ES-I3 (cell line): ENCODE measurements at regions not wholly inside any gene's neighbourhood (a gene's known extent, or its start where the extent isn't known, plus 50 kb on each side); places are given as distances from the start of the nearest gene placed in this dataset.
"Not testable (repeated sequence)": the region's sequence is repeated elsewhere in the genome, so short reads cannot be mapped to it uniquely, and the experiment has no call there.

Experiments
- H3K36me3 ChIP-seq: 2 replicates; pipeline ENCODE4 v1.6.1; 2013; ENCODE audit warnings: mild to moderate bottlenecking, low read length, control low read depth, moderate library complexity; ENCODE audit not compliant: insufficient read depth
- H3K4me1 ChIP-seq: 2 replicates; pipeline ENCODE4 v1.6.1; 2013; ENCODE audit warnings: mild to moderate bottlenecking, control low read depth, low read length; ENCODE audit not compliant: insufficient read depth
- H3K9ac ChIP-seq: 2 replicates; pipeline ENCODE4 v1.6.1; 2013; ENCODE audit warnings: low read depth, mild to moderate bottlenecking, low read length, moderate library complexity
- H3K9me3 ChIP-seq: 2 replicates; pipeline ENCODE4 v1.6.1; 2013; ENCODE audit warnings: mild to moderate bottlenecking, low read length, moderate library complexity; ENCODE audit not compliant: control insufficient read depth, insufficient read depth

DNA sequence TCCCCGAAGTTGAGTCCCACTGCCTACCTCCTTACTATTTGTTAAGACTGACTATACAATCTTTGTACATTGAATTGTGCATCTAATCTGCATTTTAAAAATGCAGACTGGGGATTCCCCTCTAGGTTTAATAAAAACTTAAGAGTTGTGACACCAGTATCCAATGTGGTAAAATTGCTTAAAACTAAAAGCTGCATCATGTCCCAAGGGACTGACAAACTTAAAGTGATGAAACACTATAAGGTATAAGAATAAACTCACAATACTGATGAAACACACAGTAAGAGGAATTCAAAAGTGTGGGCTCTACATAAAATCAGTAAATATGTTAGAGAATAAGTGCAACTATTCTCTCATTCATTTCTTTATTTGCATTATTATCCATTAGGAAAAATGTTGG, 1905.1 kb downstream of the MAT2B start:
- H3K9me3 ChIP-seq, result 0 out of 2 replicates have a peak, but pooled peaks cover 3% of the 10 kb centered on the region
- H3K36me3 ChIP-seq, result no peaks in the 10 kb centered on the region
- no peaks in the 10 kb centered on the region for H3K4me1 ChIP-seq
- no peak overlapping the region for H3K9ac ChIP-seq

DNA sequence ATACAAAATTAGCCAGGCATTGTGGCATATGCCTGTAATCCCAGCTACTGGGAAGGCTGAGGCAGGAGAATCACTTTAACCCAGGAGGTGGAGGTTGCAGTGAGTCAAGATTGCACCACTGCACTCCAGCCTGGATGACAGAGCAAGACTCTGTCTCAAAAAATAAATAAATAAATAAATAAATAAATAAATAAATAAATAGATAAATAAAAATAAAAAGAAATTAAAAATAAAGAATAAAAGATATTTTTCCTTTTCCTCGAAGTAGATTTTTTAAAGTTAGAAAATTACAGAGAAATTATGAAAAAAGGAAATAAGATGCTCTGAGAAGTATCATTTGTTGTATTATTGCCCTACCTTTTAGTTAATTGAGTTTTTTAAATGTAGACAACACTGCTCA, 1906.1 kb downstream of the MAT2B start:
- H3K9ac ChIP-seq, H3K36me3 ChIP-seq, H3K9me3 ChIP-seq, H3K4me1 ChIP-seq: not testable (repeated sequence)

DNA sequence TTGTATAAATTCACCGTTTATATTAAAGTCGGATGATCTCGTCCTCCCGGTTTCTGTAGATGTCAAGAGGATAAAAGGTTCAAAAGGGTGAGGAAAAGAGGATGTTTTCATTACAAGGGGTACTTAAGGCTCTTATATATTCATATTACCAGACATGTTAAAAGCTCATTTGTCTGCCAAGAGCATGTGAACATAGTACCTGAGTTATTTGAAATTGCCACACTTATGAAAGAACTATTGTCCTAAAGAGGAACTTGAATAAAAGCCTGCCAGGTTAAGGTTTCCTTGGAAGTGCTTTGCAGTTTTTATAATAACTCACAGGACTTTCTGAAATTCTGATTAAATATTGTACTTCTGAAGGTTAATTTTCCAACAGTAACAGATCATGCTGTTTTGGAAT, 1915.1 kb downstream of the MAT2B start:
- Histone ChIP-seq H3K4me1 (no peaks in the 10 kb centered on the region), H3K9ac (no peak overlapping the region), H3K9me3 (no peaks in the 10 kb centered on the region), H3K36me3 (no peaks in the 10 kb centered on the region)

DNA sequence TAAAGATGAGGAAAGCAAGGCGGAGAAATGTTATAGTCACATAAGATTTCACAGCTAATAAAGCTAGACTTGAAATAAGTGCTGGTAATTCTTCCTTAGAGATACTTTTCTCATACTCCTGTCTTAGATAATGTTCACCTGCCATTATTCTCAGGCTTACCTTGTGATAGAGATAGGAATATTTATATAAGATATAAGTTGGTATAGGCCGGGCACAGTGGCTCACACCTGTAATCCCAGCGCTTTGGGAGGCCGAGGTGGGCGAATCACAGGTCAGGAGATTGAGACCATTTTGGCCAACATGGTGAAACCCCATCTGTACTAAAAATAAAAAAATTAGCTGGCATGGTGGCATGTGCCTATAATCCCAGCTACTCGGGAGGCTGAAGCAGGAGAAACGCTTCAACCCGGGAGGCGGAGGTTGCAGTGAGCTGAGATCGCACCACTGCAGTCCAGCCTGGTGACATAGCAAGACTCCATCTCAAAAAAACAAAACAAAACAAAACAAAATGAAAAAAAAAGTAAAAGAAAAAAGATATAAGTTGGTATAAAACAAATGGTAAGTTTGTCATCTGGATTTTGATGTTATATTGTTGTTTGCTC, 1918.4 kb downstream of the MAT2B start:
- Histone ChIP-seq H3K9ac (no peak overlapping the region), H3K9me3 (no peaks in the 10 kb centered on the region), H3K4me1 (no peaks in the 10 kb centered on the region), H3K36me3 (no peaks in the 10 kb centered on the region)

DNA sequence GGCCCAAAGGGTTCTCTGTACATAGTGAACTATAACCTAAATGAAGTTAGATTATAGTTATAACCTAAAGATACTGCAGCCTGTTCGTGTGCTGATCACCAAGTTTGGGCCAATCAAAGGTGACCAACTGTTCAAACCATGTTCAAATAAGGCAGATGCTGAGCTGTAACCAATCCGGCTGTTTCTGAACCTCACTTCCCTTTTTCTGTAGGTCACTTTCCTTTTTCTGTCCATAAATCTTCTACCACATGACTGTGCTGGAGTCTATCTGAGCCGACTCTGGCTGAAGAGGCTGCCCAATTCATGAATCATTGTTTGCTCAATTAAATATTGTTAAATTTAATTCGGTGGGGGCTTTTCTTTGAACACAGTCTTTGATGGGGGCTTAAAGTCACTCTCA, 1920.2 kb downstream of the MAT2B start:
- Histone ChIP-seq H3K36me3 (no peaks in the 10 kb centered on the region), H3K9ac (no peak overlapping the region), H3K4me1 (no peaks in the 10 kb centered on the region), H3K9me3 (no peaks in the 10 kb centered on the region)

DNA sequence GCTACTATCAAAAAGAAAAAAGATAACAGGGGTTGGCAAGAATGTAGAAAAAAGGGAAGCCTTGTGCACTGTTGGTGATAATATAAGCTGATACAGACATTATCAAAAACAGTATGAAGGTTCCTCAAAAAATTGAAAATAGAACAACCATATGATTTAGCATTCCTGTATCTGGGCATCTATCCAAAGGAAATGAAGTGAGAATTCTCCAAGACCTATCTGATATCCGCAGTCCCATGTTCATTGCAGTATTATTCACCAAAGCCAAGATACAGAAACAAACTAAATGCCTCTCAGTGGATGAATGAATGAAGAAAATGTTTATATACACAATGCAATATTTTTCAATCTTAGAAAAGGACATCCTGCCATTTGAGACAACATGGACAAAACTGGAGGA, 1943.3 kb downstream of the MAT2B start:
- Histone ChIP-seq H3K9me3 (0 out of 2 replicates have a peak, but pooled peaks cover 4% of the 10 kb centered on the region), H3K9ac (no peak overlapping the region), H3K4me1 (no peaks in the 10 kb centered on the region), H3K36me3 (no peaks in the 10 kb centered on the region)

DNA sequence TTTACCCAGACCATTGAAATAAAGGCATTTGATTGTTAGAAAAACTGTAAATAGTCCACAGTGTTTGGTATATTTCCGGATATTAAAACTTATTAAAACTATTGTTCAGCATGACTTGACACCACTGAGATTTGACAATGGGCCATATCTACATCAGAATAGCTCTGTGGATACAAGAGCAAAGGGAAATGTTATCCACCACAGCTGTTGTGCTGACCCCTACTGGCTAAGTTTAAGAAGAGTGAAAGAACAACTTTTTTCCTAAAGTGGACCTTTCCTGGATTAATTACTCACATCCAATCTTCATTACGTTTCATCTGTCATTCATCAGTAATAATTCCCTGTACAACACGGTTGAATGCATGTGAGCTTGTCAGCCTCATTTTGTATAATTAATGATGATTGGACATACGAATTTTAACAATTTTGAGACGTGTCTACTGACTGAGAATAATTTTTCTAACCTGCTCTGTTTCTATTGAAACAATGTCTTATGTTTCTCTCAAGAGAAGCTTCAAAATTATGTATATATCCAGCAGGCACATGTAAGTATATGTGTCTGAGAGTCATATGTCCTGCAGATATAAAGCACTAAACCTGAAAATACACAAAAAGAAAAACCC, 1952.6 kb downstream of the MAT2B start:
- H3K4me1 ChIP-seq, result no peaks in the 10 kb centered on the region
- H3K36me3 ChIP-seq, result no peaks in the 10 kb centered on the region
- no peaks in the 10 kb centered on the region for H3K9me3 ChIP-seq
- H3K9ac ChIP-seq, result no peak overlapping the region

DNA sequence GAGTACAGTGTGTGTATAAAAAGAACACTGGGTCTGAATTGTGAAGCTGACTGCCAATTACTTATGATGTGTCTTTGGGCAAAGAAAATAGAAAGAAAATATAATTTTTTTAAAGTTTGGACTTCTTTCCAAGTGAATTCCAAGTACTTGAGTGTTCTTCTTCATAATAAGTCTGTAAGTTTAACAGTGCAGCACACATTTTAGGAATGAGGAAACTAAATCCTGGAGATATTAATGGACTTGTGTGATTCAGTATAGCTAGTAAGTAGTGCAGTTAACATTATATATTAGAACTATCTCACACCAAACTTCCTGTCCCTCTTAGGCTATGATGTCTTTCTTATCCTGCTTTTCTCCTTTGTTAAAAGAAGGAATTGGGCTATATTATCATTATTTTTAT, 1953.8 kb downstream of the MAT2B start:
- Histone ChIP-seq H3K36me3 (no peaks in the 10 kb centered on the region), H3K9ac (no peak overlapping the region), H3K4me1 (no peaks in the 10 kb centered on the region), H3K9me3 (no peaks in the 10 kb centered on the region)

DNA sequence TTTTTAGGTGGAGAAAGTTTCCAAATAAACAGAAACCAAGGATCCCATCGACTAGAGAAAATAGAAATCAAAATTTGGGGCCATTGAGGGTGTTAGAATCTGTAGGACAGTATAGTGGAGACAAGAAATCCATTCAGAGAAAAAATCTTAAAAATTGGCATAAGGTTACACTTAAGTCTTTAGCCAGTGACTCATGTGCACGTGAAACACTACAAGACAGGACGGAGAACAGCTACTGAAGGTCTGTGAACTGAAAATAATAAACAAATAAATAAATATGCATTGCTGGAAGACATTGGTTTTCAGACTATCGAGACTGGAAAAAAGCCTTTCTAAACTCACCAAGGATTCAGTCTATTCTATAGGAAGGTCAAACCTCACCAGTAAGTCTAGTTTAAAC, 1955.5 kb downstream of the MAT2B start:
- H3K9ac ChIP-seq, result no peak overlapping the region
- H3K36me3 ChIP-seq, result no peaks in the 10 kb centered on the region
- H3K9me3 ChIP-seq, result no peaks in the 10 kb centered on the region
- H3K4me1 ChIP-seq, result no peaks in the 10 kb centered on the region

DNA sequence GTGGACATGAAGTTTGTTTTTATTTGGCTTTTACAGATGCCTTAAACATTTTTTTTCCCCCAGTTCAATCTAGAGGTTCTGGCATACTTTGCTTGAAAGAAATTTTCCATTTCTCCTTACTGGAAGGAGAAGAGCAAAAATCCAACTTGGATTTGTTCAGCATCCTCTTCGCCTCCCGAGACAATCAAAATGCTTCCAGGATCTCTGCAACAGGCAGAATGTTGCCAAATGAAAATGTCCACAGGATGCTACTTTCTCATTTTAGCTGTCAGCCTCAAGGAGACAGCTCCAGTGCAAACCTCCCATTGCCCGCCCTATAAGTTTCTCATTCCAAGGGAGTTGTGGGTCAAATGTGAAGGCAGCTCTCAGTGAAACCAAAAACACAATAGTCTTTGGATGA, 1972.1 kb downstream of the MAT2B start:
- no peaks in the 10 kb centered on the region for H3K9me3 ChIP-seq
- no peak overlapping the region for H3K9ac ChIP-seq
- H3K4me1 ChIP-seq, result no peaks in the 10 kb centered on the region
- no peaks in the 10 kb centered on the region for H3K36me3 ChIP-seq

DNA sequence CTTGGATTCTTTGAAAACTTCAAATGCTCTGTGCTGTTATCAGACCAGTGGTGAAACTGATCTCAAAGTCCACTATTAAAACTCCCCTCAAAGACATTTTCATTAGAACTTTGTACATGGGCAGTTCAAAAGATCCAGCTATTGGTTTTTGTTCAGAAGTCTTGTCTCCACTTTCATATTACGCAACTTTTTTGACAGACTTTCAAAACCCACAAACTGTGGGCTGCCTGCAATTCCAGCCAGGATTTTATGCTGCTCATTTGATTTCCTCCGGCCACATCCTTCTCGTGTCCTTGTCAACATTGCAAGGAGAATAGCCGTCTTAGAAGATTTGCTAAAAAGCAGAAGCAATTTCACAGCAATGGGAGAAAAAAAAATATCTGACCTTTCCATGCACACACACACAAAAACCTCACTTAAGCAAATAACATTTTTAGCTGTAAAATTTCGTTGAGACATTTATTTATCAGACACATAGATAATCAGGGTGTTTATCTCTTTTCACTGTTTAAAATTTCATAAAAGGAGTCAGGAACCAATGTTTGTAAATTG, 1990.5 kb downstream of the MAT2B start:
- H3K9me3 ChIP-seq, result no peaks in the 10 kb centered on the region
- no peaks in the 10 kb centered on the region for H3K4me1 ChIP-seq
- no peaks in the 10 kb centered on the region for H3K36me3 ChIP-seq
- H3K9ac ChIP-seq, result no peak overlapping the region

DNA sequence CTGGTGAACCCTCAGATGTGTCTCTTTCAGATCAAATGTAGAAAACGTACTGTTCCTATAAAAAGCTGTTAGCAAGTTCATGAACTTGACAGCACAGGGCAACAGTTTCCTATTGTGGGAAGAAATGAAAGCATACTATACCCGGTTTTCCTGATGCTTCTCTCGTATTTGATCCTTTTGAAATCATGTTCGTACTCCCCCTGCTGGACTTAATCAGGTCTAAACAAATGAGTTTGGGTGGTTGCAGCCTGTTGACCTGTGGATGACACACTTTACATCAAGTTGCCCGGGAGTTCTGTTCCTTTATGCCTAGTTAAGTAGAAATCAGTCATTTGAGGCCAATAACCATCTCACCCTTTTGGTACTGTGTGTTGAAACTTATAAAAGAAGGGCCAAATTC, 1992.3 kb downstream of the MAT2B start:
- Histone ChIP-seq H3K9me3 (no peaks in the 10 kb centered on the region), H3K4me1 (no peaks in the 10 kb centered on the region), H3K36me3 (no peaks in the 10 kb centered on the region), H3K9ac (no peak overlapping the region)

DNA sequence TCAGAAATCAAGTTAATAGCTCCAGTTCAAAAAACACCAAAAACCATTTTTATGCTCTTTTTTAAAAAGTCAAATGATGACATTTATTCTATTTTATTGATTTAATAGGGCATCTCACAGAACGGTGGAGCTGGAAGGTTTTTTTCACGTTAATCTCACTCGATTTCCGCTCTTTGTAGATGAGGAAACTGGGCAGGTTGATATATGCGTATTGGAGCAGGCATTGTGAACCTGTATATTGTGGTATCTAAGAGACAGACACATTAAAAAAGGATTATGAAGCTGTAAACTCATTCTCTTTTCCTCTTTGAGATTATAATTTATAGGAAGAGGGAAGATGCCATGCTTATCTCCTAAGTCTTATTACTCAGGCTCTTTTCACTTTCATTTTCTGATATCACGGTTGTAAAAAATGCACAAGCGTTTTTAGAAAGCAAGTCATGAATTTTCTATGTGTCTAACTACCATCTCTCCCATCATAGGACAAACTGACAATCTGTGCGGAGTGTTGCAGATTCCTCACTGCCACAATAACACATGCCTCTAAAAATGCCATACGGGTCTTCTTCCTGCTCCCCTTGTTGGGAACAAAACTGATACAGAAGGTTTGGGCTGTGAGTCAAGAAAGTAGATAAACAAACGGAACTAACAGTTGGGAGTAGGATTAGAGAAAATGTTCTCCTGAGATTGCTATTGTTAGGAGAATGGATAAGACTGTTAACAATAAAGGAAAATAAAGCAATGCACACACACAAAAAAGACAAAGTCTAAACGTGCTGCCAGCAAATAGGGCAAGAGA, 1997.7 kb downstream of the MAT2B start:
- Histone ChIP-seq H3K9me3 (peaks cover 3% of the 10 kb centered on the region; the same call in 1 of the 2 replicates), H3K4me1 (no peaks in the 10 kb centered on the region), H3K9ac (no peak overlapping the region), H3K36me3 (no peaks in the 10 kb centered on the region)

DNA sequence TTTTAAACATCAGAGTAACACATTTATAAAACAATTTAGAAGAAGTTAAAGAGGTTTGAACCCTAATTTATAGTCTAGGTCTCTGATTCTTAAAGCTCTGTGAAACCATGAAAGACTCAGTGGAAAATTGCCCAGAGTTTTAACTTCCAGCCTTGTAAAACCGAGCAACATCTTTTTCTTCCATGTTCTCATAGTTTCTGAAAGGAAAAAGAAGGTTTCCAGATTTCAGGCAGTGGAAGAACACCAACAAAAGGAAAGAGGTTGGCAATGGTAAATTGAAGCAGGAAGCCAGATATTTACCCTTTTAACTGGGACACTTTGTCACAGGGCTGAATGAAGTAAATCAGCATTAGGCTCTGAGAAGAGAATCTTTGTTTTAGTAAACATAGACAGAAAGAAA, 1999.3 kb downstream of the MAT2B start:
- Histone ChIP-seq H3K36me3 (no peaks in the 10 kb centered on the region), H3K9me3 (peaks cover 5% of the 10 kb centered on the region; the same call in 1 of the 2 replicates), H3K4me1 (no peaks in the 10 kb centered on the region), H3K9ac (no peak overlapping the region)

DNA sequence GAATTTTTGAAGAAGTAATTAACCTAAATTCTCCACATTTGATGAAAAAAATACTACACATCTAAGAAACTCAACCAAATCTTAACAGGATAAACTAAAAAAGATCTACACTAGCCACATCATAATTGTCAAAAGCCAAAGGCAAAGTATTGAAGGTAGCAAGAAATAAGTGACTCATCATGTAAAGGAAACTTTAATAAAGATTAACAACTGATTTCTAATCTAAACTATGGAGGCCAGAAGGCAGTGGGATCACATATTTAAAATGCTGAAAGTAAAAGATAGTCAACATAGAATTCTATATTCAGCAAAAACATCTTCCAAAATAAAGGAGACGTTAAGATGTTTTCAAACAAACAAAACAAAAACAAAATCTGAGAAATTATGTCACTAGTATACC, 2002.9 kb downstream of the MAT2B start:
- H3K9me3 ChIP-seq, result peaks cover 5% of the 10 kb centered on the region; the same call in 1 of the 2 replicates
- H3K9ac ChIP-seq, result no peak overlapping the region
- no peaks in the 10 kb centered on the region for H3K4me1 ChIP-seq
- H3K36me3 ChIP-seq, result no peaks in the 10 kb centered on the region
